LNCaP clone FGC (cell line): ENCODE measurements at regions not wholly inside any gene's neighbourhood (a gene's known extent, or its start where the extent isn't known, plus 50 kb on each side); places are given as distances from the start of the nearest gene placed in this dataset.

Source experiments
- DNase-seq: peaks from one replicate; pipeline ENCODE4 v3.0.0-alpha.2; 2011; ENCODE audit warnings: low read depth
- H3K4me3 ChIP-seq: 2 replicates; pipeline ENCODE4 v1.5.1; 2011; ENCODE audit warnings: mild to moderate bottlenecking, low read depth, low read length, control low read depth
- TF ChIP-seq, protein P1 (sequence below): IDR thresholded peaks from 2 replicates; pipeline ENCODE4 v1.5.1; 2012; ENCODE audit warnings: mild to moderate bottlenecking; ENCODE audit not compliant: control insufficient read depth, insufficient read depth; ENCODE audit errors: extremely low read depth

DNA sequence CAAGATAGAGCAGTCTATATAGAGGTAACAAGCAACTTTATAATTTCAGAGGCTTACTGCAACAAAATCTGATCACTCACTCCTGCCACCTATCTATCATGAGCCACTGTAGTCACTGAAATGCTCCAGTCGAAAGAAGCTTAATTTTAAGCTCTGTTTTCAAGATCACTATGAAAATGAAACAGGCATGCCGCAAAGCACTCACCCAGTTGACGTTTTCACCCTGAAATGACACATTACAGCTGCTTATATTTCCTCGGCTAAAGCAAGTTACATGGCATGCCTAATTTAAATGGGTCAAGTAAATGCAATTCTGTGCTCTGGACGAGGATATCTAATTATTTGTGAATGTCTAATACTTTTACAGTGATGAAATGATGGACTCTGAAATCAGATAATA lies 616.3 kb downstream of the FAM181B start:
- DNase-seq = no peak
- no peak overlapping the region for H3K4me3 ChIP-seq
- TF ChIP-seq, protein P1, sequence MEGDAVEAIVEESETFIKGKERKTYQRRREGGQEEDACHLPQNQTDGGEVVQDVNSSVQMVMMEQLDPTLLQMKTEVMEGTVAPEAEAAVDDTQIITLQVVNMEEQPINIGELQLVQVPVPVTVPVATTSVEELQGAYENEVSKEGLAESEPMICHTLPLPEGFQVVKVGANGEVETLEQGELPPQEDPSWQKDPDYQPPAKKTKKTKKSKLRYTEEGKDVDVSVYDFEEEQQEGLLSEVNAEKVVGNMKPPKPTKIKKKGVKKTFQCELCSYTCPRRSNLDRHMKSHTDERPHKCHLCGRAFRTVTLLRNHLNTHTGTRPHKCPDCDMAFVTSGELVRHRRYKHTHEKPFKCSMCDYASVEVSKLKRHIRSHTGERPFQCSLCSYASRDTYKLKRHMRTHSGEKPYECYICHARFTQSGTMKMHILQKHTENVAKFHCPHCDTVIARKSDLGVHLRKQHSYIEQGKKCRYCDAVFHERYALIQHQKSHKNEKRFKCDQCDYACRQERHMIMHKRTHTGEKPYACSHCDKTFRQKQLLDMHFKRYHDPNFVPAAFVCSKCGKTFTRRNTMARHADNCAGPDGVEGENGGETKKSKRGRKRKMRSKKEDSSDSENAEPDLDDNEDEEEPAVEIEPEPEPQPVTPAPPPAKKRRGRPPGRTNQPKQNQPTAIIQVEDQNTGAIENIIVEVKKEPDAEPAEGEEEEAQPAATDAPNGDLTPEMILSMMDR = no peak

DNA sequence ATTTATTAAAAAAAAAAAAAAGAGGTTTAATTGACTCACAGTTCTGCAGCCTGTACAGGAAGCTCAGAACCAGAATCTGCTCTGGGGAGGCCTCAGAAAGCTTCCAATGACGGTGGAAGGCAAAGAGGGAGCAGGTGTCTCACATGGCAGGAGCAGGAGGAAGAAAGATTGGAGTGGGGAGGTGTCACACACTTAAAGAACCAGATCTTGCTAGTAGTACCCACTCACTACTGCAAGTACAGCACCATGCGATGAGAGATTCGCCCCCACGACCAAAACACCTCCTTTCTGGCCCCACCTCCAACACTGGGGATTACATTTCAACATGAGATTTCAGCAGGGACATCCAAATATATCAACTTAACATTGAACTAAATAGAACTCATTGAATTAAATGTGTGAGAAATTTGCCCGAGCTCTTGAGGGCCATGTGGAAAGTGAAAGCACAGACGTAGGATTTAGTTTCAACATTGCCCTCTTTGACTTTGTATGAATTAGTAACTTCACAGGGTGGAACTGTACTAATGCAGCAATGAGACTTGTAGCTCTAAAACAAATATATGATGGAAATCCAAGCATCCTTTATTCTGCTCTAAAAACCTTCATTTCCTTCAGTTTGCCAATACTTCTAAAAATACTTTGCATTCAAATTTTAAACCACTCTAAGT lies 628.2 kb downstream of the FAM181B start:
- TF ChIP-seq, protein P1 = no peak
- DNase-seq = no peak
- H3K4me3 ChIP-seq = no peak overlapping the region

- TF ChIP-seq, protein P1 = no peak
- DNase-seq = no peak
- H3K4me3 ChIP-seq = no peak overlapping the region
These were observed 640.8 kb downstream of the FAM181B start for GRCh38 chr11:82092904-82093303.

DNA sequence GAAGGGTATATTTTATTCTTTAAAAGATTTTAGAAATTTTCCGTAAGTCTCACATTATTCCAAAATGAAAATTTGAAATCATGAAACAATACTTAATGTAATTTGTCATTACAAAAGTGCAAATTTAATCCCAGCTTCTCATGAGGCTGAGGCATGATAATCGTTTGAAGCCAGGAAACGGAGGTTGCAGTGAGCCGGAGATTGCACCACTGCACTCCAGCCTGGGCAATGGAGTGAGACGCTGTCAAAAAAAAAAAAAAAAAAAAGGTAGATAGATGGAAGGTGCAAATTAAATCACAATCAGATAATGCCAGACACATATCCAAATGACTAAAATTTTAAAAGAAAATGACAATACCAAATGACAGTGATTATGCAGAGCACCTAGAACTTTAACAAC lies 644.2 kb downstream of the FAM181B start:
- DNase-seq = no peak
- TF ChIP-seq, protein P1 = no peak
- no peak overlapping the region for H3K4me3 ChIP-seq

DNA sequence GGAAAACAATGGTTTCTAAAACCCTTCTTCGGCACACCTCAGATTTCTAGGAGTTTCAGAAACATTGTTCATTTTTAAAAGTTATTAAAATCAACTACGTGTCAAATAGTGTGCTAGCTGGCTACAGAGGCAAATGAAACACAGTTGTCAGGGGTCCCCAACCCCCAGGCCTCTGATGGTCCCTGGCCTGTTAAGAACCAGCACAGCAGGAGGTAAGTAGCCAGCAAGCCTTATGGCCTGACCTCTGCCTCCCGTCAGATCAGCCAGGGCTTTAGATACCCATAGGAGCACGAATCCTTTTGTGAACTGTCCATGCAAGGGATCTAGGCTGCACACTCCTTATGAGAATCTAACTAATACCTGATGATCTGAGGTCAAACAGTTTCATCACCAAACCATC lies 648.2 kb downstream of the FAM181B start:
- no peak overlapping the region for H3K4me3 ChIP-seq
- TF ChIP-seq, protein P1 = no peak
- DNase-seq = no peak

DNA sequence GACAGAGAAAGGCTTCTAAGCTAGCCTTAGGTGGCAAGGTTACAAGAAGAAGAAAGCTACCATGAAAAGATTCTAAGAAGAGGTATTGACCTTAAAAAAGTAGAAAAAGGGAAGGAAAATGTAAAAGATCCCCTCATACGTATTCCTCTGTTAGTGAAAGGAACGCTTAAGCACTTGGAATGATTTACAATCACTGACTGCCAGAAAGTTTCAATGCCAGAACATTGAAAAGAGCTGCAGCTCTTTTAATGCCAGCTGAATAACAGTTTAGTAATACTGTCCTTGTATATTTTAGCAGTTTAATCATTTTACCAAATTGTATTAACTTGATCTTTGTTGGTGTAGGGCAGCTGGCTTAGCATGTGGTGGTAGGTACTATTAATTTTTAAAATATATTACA lies 650.7 kb downstream of the FAM181B start:
- TF ChIP-seq, protein P1 = no peak
- no peak for DNase-seq
- H3K4me3 ChIP-seq = no peak overlapping the region

GRCh38 chr11:82080160-82080559 lies 653.5 kb downstream of the FAM181B start:
- TF ChIP-seq, protein P1 = no peak
- H3K4me3 ChIP-seq = no peak overlapping the region
- DNase-seq = no peak
